Endothelial cell of umbilical vein (primary cell): ENCODE measurements at regions not wholly inside any gene's neighbourhood (a gene's known extent, or its start where the extent isn't known, plus 50 kb on each side); places are given as distances from the start of the nearest gene placed in this dataset.

Source experiments
- BruUV-seq: library from RNA; stranded (reverse); fragments of 400-500 nt; replicated peaks from 2 replicates; lab custom pipeline; 2021; lab: Mats Ljungman, UMichigan
- CTCF ChIA-PET: fragments of 300-600, 350-600 bp; sonication (Branson Sonifier 250); formaldehyde crosslinking; loops from one replicate; lab custom pipeline; 2021; ENCODE audit warnings: antibody characterized with exemption, inconsistent platforms; lab: Charles Lee
- POLR2A ChIA-PET: fragments of 300-600, 350-600 bp; sonication (Branson Sonifier 250); formaldehyde crosslinking; loops from one replicate; lab custom pipeline; 2021; ENCODE audit warnings: antibody characterized with exemption, inconsistent platforms; lab: Charles Lee
- DNase-seq: peaks from one replicate; pipeline ENCODE4 v3.0.0-alpha.2; 2011; ENCODE audit warnings: low read depth, low spot score
- FAIRE-seq: peaks from 2 replicates; lab custom pipeline; 2011; peaks lifted over from hg19 to GRCh38; lab: Jason Lieb, UNC
- H2AFZ ChIP-seq: 2 replicates; pipeline ENCODE4 v1.6.0; 2012; ENCODE audit warnings: low read depth, low read length, control low read depth, inconsistent platforms
- H3K27ac ChIP-seq: 2 replicates; pipeline ENCODE4 v1.5.1; 2011; ENCODE audit warnings: low read depth, mild to moderate bottlenecking, control low read depth, low read length, moderate library complexity; ENCODE audit not compliant: insufficient read depth
- H3K27me3 ChIP-seq, 2 experiments: 2 replicates each; pipeline versions ENCODE4 v1.6.0 to v1.6.1; 2011; ENCODE audit warnings: low read length in 2 of 2, mixed read lengths in 1 of 2; ENCODE audit not compliant: control insufficient read depth in 2 of 2, insufficient read depth in 2 of 2
- H3K36me3 ChIP-seq, 2 experiments: 2 replicates in 1 of 2; 3 replicates in 1 of 2; pipeline ENCODE4 v1.5.1; 2011; ENCODE audit warnings: low read length in 2 of 2, mild to moderate bottlenecking in 1 of 2, moderate library complexity in 1 of 2; ENCODE audit not compliant: control insufficient read depth in 2 of 2, insufficient read depth in 2 of 2; ENCODE audit errors: extremely low read depth in 1 of 2
- H3K4me1 ChIP-seq: 3 replicates; pipeline ENCODE4 v1.5.1; 2011; ENCODE audit warnings: mild to moderate bottlenecking, low read length; ENCODE audit not compliant: control insufficient read depth, insufficient read depth; ENCODE audit errors: extremely low read depth
- H3K4me2 ChIP-seq: 2 replicates; pipeline ENCODE4 v1.6.1; 2011; ENCODE audit warnings: low read length, control low read depth, mixed read lengths; ENCODE audit not compliant: insufficient read depth
- H3K4me3 ChIP-seq, 3 experiments: fragments of 200-600 bp in 1 of 3; sonication (generic), shearing (Covaris generic) in 1 of 3; replicated peaks in 1 of 3; 2 replicates each; pipeline ENCODE4 v1.5.1; 2011 to 2016; ENCODE audit warnings: control low read depth in 3 of 3, low read length in 3 of 3, mild to moderate bottlenecking in 2 of 3, inconsistent platforms in 1 of 3, low read depth in 1 of 3, moderate library complexity in 1 of 3; ENCODE audit not compliant: insufficient read depth in 1 of 3
- H3K79me2 ChIP-seq: 2 replicates; pipeline ENCODE4 v1.6.0; 2012; ENCODE audit warnings: low read length, inconsistent platforms; ENCODE audit not compliant: control insufficient read depth, insufficient read depth
- H3K9ac ChIP-seq: replicated peaks from 2 replicates; pipeline ENCODE3; 2011; ENCODE audit warnings: low read length, control low read depth; ENCODE audit not compliant: insufficient read depth; ENCODE audit errors: extremely low read depth
- H3K9me1 ChIP-seq: replicated peaks from 3 replicates; pipeline ENCODE4 v1.6.0; 2011; ENCODE audit warnings: mild to moderate bottlenecking, low read length; ENCODE audit not compliant: control insufficient read depth, insufficient read depth; ENCODE audit errors: extremely low read depth
- H3K9me3 ChIP-seq: replicated peaks from 2 replicates; pipeline ENCODE4 v1.5.1; 2012; ENCODE audit warnings: low read length, inconsistent platforms; ENCODE audit not compliant: control insufficient read depth, insufficient read depth
- H4K20me1 ChIP-seq: replicated peaks from 2 replicates; pipeline ENCODE3; 2011; ENCODE audit warnings: mild to moderate bottlenecking, low read length; ENCODE audit not compliant: control insufficient read depth, insufficient read depth; ENCODE audit errors: extremely low read depth
- CTCF ChIP-seq, 2 donors: IDR thresholded peaks; 1 replicate in 1 of 2; 2 replicates in 1 of 2; pipeline ENCODE4 v1.5.1; 2011; ENCODE audit warnings: low read length in 2 of 2, mild to moderate bottlenecking in 2 of 2, moderate library complexity in 2 of 2, control low read depth in 1 of 2, inconsistent platforms in 1 of 2, low read depth in 1 of 2; ENCODE audit not compliant: insufficient read depth in 1 of 2; ENCODE audit errors: extremely low read depth in 1 of 2
- EZH2 ChIP-seq: IDR thresholded peaks from 2 replicates; pipeline ENCODE4 v1.6.1; 2012; ENCODE audit warnings: borderline replicate concordance, low read depth, mild to moderate bottlenecking, moderate library complexity, low read length, inconsistent platforms; ENCODE audit not compliant: severe bottlenecking
- FOS ChIP-seq: IDR thresholded peaks from 2 replicates; pipeline ENCODE4 v1.6.1; 2011; ENCODE audit warnings: mild to moderate bottlenecking, low read length, moderate library complexity, borderline replicate concordance; ENCODE audit not compliant: insufficient read depth
- GATA2 ChIP-seq: IDR thresholded peaks from 2 replicates; pipeline ENCODE4 v1.7.0; 2011; ENCODE audit warnings: low read depth, mild to moderate bottlenecking, moderate library complexity, mixed read lengths, low read length; ENCODE audit not compliant: insufficient read length, insufficient read depth
- JUN ChIP-seq: IDR thresholded peaks from 2 replicates; pipeline ENCODE4 v1.6.1; 2011; ENCODE audit warnings: borderline replicate concordance, low read depth; ENCODE audit not compliant: insufficient read length, insufficient read depth
- MAX ChIP-seq: IDR thresholded peaks from 2 replicates; pipeline ENCODE4 v1.6.1; 2011; ENCODE audit not compliant: insufficient read depth, insufficient read length
- MYC ChIP-seq: IDR thresholded peaks from one replicate; pipeline ENCODE4 v1.6.1; 2011; ENCODE audit warnings: mild to moderate bottlenecking, low read depth, low read length
- POLR2A ChIP-seq: IDR thresholded peaks from 2 replicates; pipeline ENCODE4 v1.6.1; 2012; ENCODE audit warnings: low read depth, mild to moderate bottlenecking, control low read depth, low read length
- POLR2AphosphoS5 ChIP-seq: IDR thresholded peaks from 2 replicates; pipeline ENCODE4 v1.6.1; 2012; ENCODE audit warnings: low read depth, mild to moderate bottlenecking, control low read depth, low read length, moderate library complexity; ENCODE audit not compliant: insufficient read depth
- dilution Hi-C: fragments of 300-500 bp; cut with MboI; formaldehyde crosslinking; loops from one replicate; pipeline ENCODE4 v1.15.0; 2019; ENCODE audit warnings: low sequenced_read_pairs; ENCODE audit not compliant: extremely low pct_ligation_motif_present
- intact Hi-C: fragments of 100-400 bp; cut with micrococcal nuclease; formaldehyde crosslinking; loops from one replicate; pipeline ENCODE4 v1.10.0; 2022

GRCh38 chr4:129323658-129324057 lies 227.7 kb downstream of the C4orf33 start:
- no TSS peak for BruUV-seq
- ChIA-PET CTCF (no interaction called here), POLR2A (no interaction called here)
- peaks cover 2% of the 10 kb centered on the region for H3K4me1 ChIP-seq
- dilution Hi-C loops (no loop called here), intact Hi-C loops (no loop called here)
- no peaks in the 10 kb centered on the region for H3K79me2 ChIP-seq
- FAIRE-seq (no peak), DNase-seq (no peak)
- H3K9ac ChIP-seq, result no peak overlapping the region
- no peak overlapping the region for H3K4me2 ChIP-seq
- H3K27me3 ChIP-seq, result peaks cover 4 to 6% of the 10 kb centered on the region in 2 experiments
- H3K36me3 ChIP-seq, result no peaks in the 10 kb centered on the region
- no peak overlapping the region for H2AFZ ChIP-seq
- no peaks in the 10 kb centered on the region for H3K9me3 ChIP-seq
- TF ChIP-seq GATA2, result no peak
- no peak for TF ChIP-seq EZH2
- no peak for TF ChIP-seq MAX
- TF ChIP-seq POLR2AphosphoS5, result no peak
- TF ChIP-seq JUN, result no peak
- TF ChIP-seq FOS, result no peak
- no peak for TF ChIP-seq MYC
- TF ChIP-seq POLR2A, result no peak
- no peak for TF ChIP-seq CTCF (IDR thresholded peaks at IDR 0.05; ENCODE audit: extremely low read depth in 1 of 2, insufficient read depth in 1 of 2, low read depth in 1 of 2, low read length in 2 of 2)
- no peaks in the 10 kb centered on the region for H3K9me1 ChIP-seq
- H3K27ac ChIP-seq, result no peak overlapping the region
- H4K20me1 ChIP-seq, result no peaks in the 10 kb centered on the region
- no peak overlapping the region for H3K4me3 ChIP-seq
